ENCODE measurements at regions not wholly inside any gene's neighbourhood (a gene's known extent, or its start where the extent isn't known, plus 50 kb on each side); places are given as distances from the start of the nearest gene placed in this dataset.

DNA sequence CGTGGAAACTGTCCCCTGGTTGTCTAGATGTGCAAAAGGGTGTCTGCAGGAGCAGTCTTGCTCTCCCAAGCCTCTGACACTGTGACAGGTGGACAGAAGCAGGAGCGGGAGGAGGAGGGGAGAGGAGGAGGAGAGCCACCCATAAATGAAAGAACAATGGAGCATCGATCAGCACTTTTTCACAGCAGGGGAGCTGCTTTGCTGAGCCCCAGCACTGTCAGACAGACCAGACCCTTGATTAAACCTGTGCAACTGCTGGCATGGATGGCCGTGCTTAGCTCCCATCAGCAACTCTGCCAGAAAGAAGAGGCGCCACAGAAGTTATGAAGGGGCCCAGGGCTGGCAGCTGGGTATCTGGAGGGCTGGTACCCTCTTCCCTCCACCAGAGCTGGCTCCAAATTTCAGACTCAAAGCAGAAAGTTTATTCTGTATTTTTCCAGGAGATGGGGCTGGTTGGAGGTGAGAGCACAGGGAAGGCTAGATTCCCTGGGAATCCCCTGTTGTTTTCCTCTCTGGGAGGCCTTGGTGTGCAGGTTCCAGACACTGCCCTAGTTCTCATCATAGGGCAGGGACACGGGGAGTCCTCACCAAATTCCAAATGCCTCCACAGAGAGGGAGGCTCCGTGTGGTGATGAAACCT, 1192.2 kb downstream of the UQCRFS1 start:
- TF ChIP-seq, protein P1, sequence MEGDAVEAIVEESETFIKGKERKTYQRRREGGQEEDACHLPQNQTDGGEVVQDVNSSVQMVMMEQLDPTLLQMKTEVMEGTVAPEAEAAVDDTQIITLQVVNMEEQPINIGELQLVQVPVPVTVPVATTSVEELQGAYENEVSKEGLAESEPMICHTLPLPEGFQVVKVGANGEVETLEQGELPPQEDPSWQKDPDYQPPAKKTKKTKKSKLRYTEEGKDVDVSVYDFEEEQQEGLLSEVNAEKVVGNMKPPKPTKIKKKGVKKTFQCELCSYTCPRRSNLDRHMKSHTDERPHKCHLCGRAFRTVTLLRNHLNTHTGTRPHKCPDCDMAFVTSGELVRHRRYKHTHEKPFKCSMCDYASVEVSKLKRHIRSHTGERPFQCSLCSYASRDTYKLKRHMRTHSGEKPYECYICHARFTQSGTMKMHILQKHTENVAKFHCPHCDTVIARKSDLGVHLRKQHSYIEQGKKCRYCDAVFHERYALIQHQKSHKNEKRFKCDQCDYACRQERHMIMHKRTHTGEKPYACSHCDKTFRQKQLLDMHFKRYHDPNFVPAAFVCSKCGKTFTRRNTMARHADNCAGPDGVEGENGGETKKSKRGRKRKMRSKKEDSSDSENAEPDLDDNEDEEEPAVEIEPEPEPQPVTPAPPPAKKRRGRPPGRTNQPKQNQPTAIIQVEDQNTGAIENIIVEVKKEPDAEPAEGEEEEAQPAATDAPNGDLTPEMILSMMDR (IDR thresholded peaks at IDR 0.05 in 8 of 11, conservative IDR thresholded peaks at IDR 0.05 in 3 of 11) = no peak
- TF ChIP-seq POLR2A (IDR thresholded peaks at IDR 0.05) = no peak
- TF ChIP-seq POLR2AphosphoS5 (IDR thresholded peaks at IDR 0.05) = no peak

Measured in spleen (tissue), 7 donors.